ENCODE measurements at regions not wholly inside any gene's neighbourhood (a gene's known extent, or its start where the extent isn't known, plus 50 kb on each side); places are given as distances from the start of the nearest gene placed in this dataset.
"Not testable (repeated sequence)": the region's sequence is repeated elsewhere in the genome, so short reads cannot be mapped to it uniquely, and the experiment has no call there.

DNA sequence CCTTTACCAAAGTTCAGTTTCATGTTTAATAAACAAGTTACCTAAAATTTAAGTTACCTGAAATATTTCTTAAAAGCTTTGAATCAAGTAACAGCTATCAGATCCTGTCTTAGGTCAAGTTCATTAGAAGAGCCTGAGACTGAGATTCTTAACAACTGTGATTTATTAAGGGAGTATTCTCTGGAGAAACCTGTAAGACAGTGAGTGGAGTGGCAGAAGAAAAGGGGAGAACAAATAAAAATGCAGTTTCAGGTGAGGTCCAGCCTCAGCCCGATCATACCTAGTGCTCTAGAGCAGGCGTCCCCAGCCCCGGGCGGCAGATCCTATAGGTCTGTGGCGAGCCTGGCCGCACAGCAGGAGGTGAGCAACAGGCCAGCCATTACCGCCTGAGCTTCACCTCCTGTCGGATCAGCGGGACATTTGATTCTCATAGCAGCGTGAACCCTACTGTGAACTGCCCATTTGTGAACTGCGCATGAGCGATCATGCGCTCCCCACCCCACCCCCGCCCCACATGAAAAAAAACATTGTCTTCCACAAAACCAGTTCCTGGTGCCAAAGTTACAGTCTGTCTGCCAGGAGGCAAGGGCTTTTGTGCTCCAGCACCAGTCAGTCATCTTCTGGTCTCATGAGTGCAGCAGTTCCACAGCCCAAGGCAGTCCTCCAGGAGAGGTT is 59.2 kb upstream of the ADGRB3 start:
- DNase-seq (no peak), ATAC-seq (no peak)
- intact Hi-C loops (cut with DNase I, micrococcal nuclease), result no loop called here

DNA sequence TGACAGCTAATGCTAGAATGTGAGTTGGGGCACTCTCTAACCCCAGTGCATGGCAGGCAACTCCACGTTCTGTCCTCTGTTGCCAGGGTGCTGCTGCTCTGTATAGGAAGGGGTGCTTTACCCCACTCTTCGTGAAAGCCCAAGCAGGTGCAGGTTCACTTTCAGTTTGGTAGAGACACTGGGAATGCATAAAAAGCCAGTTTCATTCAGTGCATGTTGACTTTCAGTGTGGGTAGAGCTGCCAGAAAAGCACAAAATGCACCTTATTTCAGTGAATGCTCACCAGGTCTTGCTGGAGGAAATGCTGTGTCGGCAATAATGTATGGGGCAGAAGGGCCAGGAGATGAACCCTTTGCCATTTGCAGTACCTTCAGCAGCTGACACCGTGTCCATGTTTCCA is 62.1 kb upstream of the ADGRB3 start:
- intact Hi-C loops (cut with DNase I, micrococcal nuclease), result no loop called here
- DNase-seq (no peak), ATAC-seq (no peak)

DNA sequence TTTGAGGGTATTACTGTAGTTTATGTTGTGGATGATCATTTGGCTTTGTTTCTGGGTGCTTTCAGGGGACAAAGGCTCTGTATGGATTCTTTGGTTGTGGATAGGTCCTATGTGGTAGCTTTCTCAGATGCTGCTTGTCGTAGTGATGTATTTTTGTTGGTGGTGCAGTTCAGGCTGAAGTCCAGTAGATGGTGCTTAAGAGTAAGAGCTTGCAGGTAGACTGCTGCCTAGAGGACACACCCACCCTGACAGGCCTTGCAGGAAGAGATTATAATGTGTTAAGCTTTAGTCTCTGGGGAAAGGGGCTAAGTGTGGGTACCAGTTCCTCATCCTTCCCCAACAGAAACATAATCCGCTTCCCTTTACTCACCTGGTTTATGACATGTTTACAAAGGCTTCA is 62.6 kb upstream of the ADGRB3 start:
- ATAC-seq (no peak), DNase-seq (no peak)
- intact Hi-C loops (cut with DNase I, micrococcal nuclease), result no loop called here

DNA sequence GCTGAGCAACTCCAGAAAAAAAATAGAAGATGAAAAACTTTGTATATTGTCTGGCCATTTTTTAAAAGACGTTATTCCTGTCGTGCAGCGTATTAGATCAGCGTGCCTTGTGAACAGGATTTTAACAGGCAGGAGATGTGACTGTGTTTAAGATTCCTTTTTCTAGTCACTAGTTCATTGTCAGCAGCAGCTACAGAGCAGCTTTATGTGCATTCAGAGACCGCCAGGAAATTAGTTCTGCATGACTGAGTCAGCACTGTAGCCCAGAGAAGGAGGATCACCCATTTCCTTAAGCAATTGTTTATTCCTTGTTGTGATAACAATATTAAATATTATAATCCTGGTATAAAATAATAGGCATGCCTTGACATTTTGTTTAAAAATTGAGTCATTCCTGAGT is 75.4 kb upstream of the ADGRB3 start:
- DNase-seq (no peak), ATAC-seq (no peak)
- intact Hi-C loops (cut with DNase I, micrococcal nuclease), result no loop called here

DNA sequence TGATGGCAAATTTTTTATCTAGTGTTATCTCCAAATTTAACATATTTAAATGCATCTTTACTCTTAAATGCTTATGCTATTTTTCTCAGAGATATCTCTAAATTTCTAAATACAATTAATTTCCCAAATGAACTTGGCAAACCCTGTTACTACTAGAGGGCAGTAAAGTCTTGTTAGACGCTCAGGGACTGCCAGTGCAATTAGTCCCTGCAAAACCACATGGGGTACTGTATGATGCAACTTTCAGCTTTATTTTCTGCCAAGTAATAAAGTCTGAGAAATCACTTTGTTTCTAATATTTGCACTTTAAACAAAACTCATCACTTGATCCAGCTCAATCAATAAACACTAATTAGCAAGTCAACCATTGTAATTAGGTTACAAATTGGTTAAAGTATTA is 76.0 kb upstream of the ADGRB3 start:
- DNase-seq (no peak), ATAC-seq (no peak)
- intact Hi-C loops (cut with DNase I, micrococcal nuclease), result no loop called here

DNA sequence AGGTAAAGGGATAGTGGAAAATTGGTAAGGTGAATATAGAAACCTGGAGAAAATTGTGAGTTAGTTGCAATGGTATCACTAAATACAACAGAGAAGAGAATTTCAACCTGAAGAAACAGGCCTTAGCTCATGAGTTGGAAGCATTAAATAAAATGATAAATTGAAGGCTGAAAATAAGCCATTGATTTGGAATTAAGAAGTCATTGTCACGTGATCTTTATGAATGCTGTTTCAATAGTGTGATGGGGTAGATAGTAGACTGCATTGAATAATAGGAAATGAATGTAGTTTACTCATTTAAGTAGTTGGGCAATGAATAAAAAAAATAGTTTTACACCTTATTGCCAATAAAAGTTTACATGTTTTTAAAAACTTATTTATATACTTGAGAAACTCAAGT is 88.5 kb upstream of the ADGRB3 start:
- ATAC-seq, result no peak
- intact Hi-C loops (cut with DNase I, micrococcal nuclease), result no loop called here
- no peak for DNase-seq

DNA sequence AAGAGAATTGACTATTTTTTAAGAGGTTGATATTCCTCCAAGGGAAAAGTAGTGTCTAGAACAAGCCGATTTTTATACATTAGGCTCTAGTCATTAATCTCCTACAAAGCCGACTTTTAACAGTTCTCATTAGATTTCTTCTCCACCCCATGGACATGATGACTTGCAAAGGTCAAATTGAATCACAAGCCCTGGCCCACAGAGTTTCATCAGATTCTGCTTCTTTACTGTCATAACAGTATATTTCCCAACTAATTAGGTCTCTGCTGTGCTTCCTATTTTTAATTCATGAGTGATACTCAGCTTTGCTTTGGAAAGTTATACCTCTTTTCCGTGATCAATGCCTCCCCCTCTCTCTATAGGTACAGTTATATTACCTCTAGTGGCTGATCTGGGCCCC is 90.6 kb upstream of the ADGRB3 start:
- intact Hi-C loops (cut with DNase I, micrococcal nuclease), result no loop called here
- DNase-seq (no peak), ATAC-seq (no peak)

DNA sequence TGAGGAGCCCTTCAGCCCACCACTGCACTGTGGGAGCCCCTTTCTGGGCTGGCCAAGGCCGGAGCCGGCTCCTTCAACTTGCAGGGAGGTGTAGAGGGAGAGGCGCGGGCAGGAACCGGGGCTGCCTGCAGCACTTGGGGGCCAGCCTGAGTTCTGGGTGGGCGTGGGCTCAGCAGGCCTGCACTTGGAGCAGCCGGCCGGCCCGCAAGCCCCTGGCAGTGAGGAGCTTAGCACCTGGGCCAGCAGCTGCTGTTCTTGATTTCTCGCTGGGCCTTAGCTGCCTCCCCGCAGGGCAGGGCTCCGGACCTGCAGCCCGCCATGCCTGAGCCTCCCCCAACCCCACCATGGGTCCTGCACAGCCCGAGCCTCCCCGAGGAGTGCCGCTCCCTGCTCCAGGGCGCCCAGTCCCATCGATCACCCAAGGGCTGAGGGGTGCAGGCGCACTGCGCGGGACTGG is 101.7 kb upstream of the ADGRB3 start:
- no peak for DNase-seq

DNA sequence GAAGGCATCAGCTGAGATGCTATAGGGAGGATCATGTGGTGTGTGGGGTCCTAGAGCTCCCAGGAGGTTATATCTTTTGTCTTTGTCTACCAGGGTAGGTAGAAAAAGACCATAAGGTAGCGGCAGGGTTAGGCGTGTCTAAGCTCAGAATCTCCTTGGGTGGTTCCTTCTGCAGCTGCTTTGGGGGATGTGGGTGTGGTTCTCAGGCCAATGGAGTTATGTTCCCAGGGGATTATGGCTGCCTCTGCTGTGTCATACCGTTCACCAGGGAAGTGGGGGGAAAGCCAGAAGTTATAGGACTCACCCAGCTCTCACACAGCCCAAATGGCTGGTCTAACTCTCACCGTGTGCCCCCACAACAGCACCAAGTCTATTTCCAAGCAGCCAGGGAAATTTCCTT is 107.4 kb upstream of the ADGRB3 start:
- no peak for ATAC-seq
- intact Hi-C loops (cut with DNase I, micrococcal nuclease), result no loop called here

More for the DNA sequence above, 101.7 kb upstream of the ADGRB3 start:
- no peak for ATAC-seq
- intact Hi-C loops (cut with DNase I, micrococcal nuclease), result no loop called here

DNA sequence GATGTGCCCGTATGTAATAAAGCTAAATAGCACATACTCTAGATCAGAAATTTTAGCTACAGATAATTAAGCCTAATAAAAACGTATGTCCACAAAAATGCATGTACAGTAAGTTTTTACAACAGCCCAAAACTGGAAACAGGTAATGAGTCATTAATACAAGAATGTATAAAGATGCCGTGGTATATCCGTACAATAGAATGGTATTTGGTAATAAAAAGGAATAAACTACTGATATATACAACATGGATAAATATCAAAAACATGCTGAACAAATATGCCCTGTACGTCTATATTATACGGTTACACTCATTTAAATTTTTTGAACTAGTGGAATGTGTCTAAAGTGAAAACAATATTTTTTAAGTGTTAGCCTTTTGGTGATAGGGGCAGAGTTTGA is 128.2 kb upstream of the ADGRB3 start:
- DNase-seq (no peak), ATAC-seq (no peak)
- intact Hi-C loops (cut with DNase I, micrococcal nuclease), result no loop called here

More for the DNA sequence above, 107.4 kb upstream of the ADGRB3 start:
- DNase-seq, result no peak

DNA sequence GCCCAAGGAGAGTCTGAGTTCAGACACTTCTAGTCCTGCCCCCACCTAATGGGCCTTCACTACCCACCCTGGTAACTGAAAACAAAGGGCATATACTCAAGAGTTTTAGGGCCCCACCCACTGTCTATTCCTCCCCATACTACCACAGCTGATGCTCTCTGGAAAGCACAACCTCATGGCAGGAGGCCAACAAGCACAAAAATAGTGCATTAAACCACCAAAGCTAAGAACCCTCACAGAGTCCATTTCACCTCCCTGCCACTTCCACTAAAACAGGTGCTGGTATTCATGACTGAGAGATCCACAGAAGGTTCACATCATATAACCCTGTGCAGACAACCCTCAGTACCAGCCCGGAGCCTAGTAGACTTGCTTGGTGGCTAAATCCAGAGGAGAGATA is 132.1 kb upstream of the ADGRB3 start:
- intact Hi-C loops (cut with DNase I, micrococcal nuclease), result no loop called here
- DNase-seq (no peak), ATAC-seq (no peak)

DNA sequence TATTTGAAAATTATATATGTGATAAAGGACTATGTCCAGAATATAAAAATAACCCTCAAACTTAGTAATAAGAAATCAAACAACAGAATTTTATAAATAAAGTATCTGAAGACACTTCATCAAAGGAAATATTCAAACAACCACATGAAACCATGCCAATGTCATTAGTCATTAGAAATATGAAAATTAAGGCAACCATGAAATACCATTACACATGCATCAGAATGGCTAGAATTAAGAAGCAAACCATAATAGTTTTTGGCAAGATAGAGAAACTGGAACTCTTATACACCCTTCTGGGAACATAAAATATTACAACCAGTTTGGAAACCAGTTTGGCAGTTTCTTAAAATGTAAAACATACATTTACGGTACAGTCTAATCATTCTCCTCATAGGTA is 137.2 kb upstream of the ADGRB3 start:
- ATAC-seq (no peak), DNase-seq (no peak)
- intact Hi-C loops (cut with DNase I, micrococcal nuclease), result no loop called here

DNA sequence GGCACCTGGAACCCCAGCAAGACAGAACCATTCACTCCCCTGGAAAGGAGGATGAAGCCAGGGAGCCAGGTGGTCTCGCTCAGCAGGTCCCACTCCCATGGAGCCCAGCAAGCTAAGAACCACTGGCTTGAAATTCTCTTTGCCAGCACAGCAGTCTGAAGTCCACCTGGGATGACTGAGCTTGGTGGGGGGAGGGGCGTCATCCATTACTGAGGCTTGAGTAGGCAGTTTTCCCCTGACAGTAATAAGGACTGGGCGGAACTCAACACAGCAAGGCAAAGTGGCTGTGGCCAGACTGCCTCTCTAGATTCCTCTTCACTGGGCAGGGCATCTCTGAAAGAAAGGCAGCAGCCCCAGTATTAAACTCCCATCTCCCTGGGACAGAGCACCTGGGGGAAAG is 140.2 kb upstream of the ADGRB3 start:
- DNase-seq; intact Hi-C loops (cut with DNase I, micrococcal nuclease); ATAC-seq: not testable (repeated sequence)

DNA sequence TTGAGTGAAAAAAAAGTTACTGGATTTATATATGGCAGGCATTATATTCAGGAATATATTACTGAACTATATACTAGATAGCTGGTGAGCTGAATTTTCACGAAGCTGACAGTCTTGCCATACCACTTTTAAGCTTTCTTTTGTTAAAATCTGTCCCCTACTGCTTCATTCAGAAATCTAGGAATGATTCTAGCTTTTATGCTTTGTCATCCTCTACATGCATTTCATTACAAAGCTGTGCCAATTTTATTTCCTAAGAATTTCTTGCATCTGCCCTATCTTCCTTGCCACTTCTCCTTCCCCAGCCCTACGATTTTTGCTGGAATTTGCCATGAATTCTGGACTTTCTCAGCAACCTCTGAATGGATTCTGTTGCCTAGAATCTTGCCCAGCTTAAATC is 158.5 kb upstream of the ADGRB3 start:
- intact Hi-C loops (cut with DNase I, micrococcal nuclease), result no loop called here
- ATAC-seq (no peak), DNase-seq (no peak)

DNA sequence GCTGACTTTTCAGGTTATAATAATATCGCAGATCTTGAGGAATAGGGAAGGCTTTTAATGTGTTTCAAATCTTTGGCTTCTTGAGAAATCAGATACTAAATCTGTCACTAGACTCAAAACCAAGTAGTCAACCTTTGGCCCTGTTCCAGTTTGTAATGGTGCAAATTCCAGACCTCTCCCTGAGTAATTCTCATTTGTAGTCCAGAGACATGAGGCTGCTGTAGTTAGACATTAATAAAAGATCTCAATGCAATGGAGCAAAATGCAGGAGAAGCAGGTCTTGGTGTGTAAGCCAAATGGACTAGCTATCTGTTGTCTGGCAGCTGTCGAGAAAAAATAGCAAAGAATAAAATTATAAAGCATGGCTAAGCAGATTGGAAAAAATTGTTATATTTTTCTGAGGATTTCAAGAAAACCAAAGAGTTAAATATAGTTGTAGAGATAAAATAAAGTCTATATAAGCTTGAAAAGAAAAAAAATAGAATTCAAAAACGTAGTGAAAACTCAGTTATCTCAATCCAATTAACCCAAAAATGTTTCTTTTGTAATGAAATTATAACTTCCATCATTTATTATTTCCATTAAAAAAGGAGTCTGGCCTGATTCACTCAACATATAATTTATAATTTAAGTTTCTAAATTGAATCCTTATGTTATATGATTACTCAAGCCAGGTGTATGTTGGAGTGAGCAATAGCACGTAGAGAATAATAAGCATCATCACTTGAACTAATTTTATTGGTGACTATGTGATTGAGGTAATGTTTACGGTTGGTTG is 161.5 kb upstream of the ADGRB3 start:
- ATAC-seq (no peak), DNase-seq (no peak)
- intact Hi-C loops (cut with DNase I, micrococcal nuclease), result no loop called here

DNA sequence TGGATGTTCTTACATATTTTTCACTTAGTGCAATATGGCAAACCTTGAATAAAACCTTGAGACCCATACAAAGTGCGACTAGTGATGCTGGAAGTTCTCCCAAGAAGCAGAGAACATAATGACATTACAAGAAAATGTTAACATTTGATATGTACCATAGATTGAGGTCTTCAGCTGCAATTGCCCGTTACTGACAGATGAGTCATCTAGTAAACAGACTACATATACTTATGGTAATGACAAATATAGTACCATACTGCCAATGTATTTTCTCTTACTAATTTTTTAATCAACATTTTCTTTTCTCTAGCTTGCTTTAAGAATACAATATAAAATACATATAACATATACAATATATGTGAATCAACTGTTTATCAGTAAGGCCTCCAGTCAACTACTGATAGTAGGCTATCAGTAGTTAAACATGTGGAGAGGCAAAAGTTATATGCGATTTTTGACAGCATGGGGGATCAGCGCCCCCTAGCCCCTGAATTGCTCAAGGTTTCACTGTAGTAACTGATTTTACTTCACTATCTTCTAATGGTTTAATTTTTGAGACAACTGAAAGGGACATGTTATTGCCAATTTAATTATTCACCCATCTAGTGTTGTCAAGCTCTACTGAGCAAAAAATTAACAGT is 166.7 kb upstream of the ADGRB3 start:
- DNase-seq (no peak), ATAC-seq (no peak)
- intact Hi-C loops (cut with DNase I, micrococcal nuclease), result no loop called here

DNA sequence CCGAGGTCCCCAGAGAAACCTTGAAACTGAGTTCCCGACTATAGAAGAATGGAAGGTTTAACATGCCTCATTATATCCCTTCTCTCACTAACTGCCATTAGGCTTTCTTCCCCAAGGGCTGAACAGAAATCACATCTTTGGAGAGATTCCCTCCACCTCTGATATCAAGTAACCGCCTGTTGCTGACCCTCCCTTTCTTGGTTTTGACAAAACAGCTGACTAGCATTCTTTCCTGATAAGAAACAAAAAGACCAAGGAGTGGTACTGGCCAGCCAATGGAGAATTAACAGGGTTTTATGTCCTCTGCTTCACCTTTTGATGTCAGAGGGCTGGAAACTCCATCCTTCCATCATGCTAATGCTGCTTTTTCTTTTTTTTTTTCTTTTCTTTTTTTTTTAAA is 176.6 kb upstream of the ADGRB3 start:
- intact Hi-C loops (cut with DNase I, micrococcal nuclease), result no loop called here
- ATAC-seq (no peak), DNase-seq (no peak)

DNA sequence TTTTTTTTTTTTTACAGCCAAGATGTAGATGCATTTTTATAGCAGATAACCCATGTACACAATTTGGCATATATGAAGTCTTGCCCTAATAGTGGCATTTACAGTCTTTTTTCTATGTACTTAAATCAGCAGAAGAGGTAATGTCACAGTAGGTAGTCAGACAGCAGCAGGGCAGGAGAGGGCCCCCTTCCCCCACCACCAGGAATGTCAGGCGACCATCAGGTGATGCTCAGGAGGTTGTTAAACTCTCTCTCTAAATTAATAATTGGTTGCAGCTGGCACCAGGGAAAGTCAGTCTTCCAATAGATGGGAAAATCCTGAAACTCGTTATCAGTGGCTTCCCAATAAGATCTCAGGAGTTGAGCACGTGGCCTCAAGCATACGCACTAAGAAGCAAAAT is 188.0 kb upstream of the ADGRB3 start:
- DNase-seq (no peak), ATAC-seq (no peak)
- intact Hi-C loops (cut with DNase I, micrococcal nuclease), result no loop called here

DNA sequence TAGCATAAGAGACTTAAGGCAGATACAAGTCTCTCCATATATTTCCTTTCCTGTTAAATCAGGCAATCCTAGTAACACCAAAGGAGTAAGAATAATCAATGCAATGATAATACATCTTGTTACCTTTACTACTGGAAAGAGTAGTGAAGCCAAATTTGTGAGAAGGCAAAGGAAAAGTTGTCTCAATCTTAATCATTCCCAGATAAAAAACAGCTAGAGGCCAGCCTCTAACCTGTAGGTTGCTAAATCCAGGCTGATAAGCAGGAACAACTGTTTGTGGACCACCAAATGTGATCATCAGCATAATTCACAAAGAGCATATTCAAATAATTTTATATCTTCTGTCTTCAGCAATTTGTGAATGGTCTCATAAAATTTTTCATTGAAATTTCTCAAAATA is 189.2 kb upstream of the ADGRB3 start:
- intact Hi-C loops (cut with DNase I, micrococcal nuclease), result no loop called here
- DNase-seq, result no peak
- ATAC-seq, result no peak

DNA sequence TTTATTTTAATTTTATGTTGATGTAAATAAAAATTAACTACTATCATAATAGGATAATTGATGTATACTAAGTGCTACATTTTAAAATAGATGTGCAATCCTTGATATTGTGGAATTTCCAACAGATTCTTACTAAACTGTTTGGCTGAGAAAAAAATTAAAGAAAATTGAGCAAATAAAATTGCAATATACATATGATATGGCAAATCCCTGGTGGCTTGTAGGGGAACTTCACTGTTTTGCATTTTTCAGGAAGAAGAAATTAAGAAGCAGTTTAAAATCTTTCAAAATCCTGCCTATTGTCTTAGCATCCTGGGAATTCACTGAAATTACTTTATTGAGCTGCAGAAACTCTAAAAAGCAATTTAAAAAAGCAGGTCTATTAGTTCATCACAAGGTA is 191.4 kb upstream of the ADGRB3 start:
- intact Hi-C loops (cut with DNase I, micrococcal nuclease), result no loop called here
- DNase-seq (no peak), ATAC-seq (no peak)

All from left colon (tissue), 2 donors.